Fibroblast of lung (primary cell): ENCODE measurements at regions not wholly inside any gene's neighbourhood (a gene's known extent, or its start where the extent isn't known, plus 50 kb on each side); places are given as distances from the start of the nearest gene placed in this dataset.

Experiments used
- DNase-seq, 2 donors: peaks; one replicate each; pipeline versions ENCODE4 v3.0.0 to v3.0.0-alpha.2; 2010; ENCODE audit warnings: low read depth in 2 of 2
- H2AFZ ChIP-seq: 2 replicates; pipeline ENCODE4 v1.5.1; 2012; ENCODE audit warnings: low read length, control low read depth, inconsistent platforms
- H3K27ac ChIP-seq: 2 replicates; pipeline ENCODE4 v1.5.1; 2011; ENCODE audit warnings: low read length, control low read depth; ENCODE audit not compliant: insufficient read depth
- H3K27me3 ChIP-seq: 2 replicates; pipeline ENCODE4 v1.5.1; 2011; ENCODE audit warnings: mild to moderate bottlenecking, low read length; ENCODE audit not compliant: control insufficient read depth, insufficient read depth
- H3K36me3 ChIP-seq: 2 replicates; pipeline ENCODE4 v1.5.1; 2011; ENCODE audit warnings: low read length; ENCODE audit not compliant: control insufficient read depth, insufficient read depth
- H3K4me1 ChIP-seq: 2 replicates; pipeline ENCODE4 v1.5.1; 2011; ENCODE audit warnings: low read length; ENCODE audit not compliant: control insufficient read depth, insufficient read depth; ENCODE audit errors: extremely low read depth
- H3K4me2 ChIP-seq: 2 replicates; pipeline ENCODE4 v1.5.1; 2011; ENCODE audit warnings: low read length, control low read depth; ENCODE audit not compliant: insufficient read depth; ENCODE audit errors: extremely low read depth
- H3K4me3 ChIP-seq, 4 experiments: fragments of 200-600 bp in 1 of 4; sonication (generic) in 1 of 4; replicated peaks in 1 of 4; 2 replicates each; pipeline ENCODE4 v1.5.1; 2011 to 2016; ENCODE audit warnings: low read length in 4 of 4, low read depth in 3 of 4, mild to moderate bottlenecking in 3 of 4, control low read depth in 2 of 4, inconsistent platforms in 1 of 4, mixed read lengths in 1 of 4; ENCODE audit not compliant: insufficient read depth in 1 of 4; ENCODE audit errors: control extremely low read depth in 1 of 4
- H3K79me2 ChIP-seq: 2 replicates; pipeline ENCODE4 v1.5.1; 2012; ENCODE audit warnings: mild to moderate bottlenecking, low read length, inconsistent platforms; ENCODE audit not compliant: control insufficient read depth, insufficient read depth
- H3K9ac ChIP-seq: 2 replicates; pipeline ENCODE4 v1.5.1; 2011; ENCODE audit warnings: mild to moderate bottlenecking, low read length, control low read depth; ENCODE audit not compliant: insufficient read depth
- H3K9me3 ChIP-seq: 2 replicates; pipeline ENCODE4 v1.5.1; 2012; ENCODE audit warnings: low read depth, low read length; ENCODE audit not compliant: control insufficient read depth, insufficient read depth
- H4K20me1 ChIP-seq: 2 replicates; pipeline ENCODE4 v1.5.1; 2011; ENCODE audit warnings: low read length; ENCODE audit not compliant: control insufficient read depth, insufficient read depth; ENCODE audit errors: extremely low read depth
- CTCF ChIP-seq, 2 donors: IDR thresholded peaks in 1 of 2; conservative IDR thresholded peaks in 1 of 2; 1 replicate in 1 of 2; 2 replicates in 1 of 2; pipeline ENCODE4 v1.5.1; 2011 to 2012; ENCODE audit warnings: low read length in 2 of 2, control low read depth in 1 of 2, inconsistent platforms in 1 of 2, low read depth in 1 of 2, mild to moderate bottlenecking in 1 of 2
- EZH2 ChIP-seq: IDR thresholded peaks from 2 replicates; pipeline ENCODE4 v1.5.1; 2012; ENCODE audit warnings: low read length, control low read depth, mild to moderate bottlenecking; ENCODE audit errors: missing control alignments

- H2AFZ ChIP-seq, result no peak overlapping the region
Measured at GRCh38 chr2:161076936-161077335, 83.3 kb upstream of the TANK start.

GRCh38 chr2:161077367-161078210 is 82.6 kb upstream of the TANK start:
- Histone ChIP-seq H3K4me1 (peaks cover 2% of the 10 kb centered on the region), H3K27me3 (no peaks in the 10 kb centered on the region), H3K79me2 (no peaks in the 10 kb centered on the region), H3K4me3 (no peak overlapping the region), H4K20me1 (no peaks in the 10 kb centered on the region), H3K27ac (no peak overlapping the region), H3K36me3 (no peaks in the 10 kb centered on the region), H2AFZ (no peak overlapping the region), H3K9me3 (no peaks in the 10 kb centered on the region), H3K9ac (no peak overlapping the region), H3K4me2 (no peak overlapping the region)
- TF ChIP-seq CTCF (conservative IDR thresholded peaks at IDR 0.05 in 1 of 2, IDR thresholded peaks at IDR 0.05 in 1 of 2; ENCODE audit: low read depth in 1 of 2, low read length in 2 of 2) (no peak), EZH2 (no peak)
- peak; percentile 65 to 76 for DNase-seq

More at GRCh38 chr2:161076936-161077335, 83.3 kb upstream of the TANK start:
- Histone ChIP-seq H3K4me2 (no peak overlapping the region), H3K9ac (no peak overlapping the region), H3K27me3 (no peaks in the 10 kb centered on the region), H3K4me3 (no peak overlapping the region), H3K27ac (no peak overlapping the region), H3K9me3 (no peaks in the 10 kb centered on the region), H3K36me3 (no peaks in the 10 kb centered on the region), H3K79me2 (no peaks in the 10 kb centered on the region), H4K20me1 (no peaks in the 10 kb centered on the region), H3K4me1 (peaks cover 2% of the 10 kb centered on the region)
- no peak for DNase-seq
- no peak for TF ChIP-seq CTCF (conservative IDR thresholded peaks at IDR 0.05 in 1 of 2, IDR thresholded peaks at IDR 0.05 in 1 of 2; ENCODE audit: low read depth in 1 of 2, low read length in 2 of 2)
- no peak for TF ChIP-seq EZH2

- no peak for DNase-seq
- TF ChIP-seq CTCF (conservative IDR thresholded peaks at IDR 0.05 in 1 of 2, IDR thresholded peaks at IDR 0.05 in 1 of 2; ENCODE audit: low read depth in 1 of 2, low read length in 2 of 2), result no peak
- no peak for TF ChIP-seq EZH2
- H3K4me2 ChIP-seq, result no peak overlapping the region
Measured at GRCh38 chr2:161078211-161078539, 82.1 kb upstream of the TANK start.

More at GRCh38 chr2:161078211-161078539, 82.1 kb upstream of the TANK start:
- H3K36me3 ChIP-seq, result no peaks in the 10 kb centered on the region
- no peaks in the 10 kb centered on the region for H3K27me3 ChIP-seq
- no peaks in the 10 kb centered on the region for H3K79me2 ChIP-seq
- no peaks in the 10 kb centered on the region for H3K9me3 ChIP-seq
- H3K4me3 ChIP-seq, result no peak overlapping the region
- no peaks in the 10 kb centered on the region for H4K20me1 ChIP-seq
- no peak overlapping the region for H3K9ac ChIP-seq
- no peak overlapping the region for H3K27ac ChIP-seq
- H2AFZ ChIP-seq, result no peak overlapping the region
- H3K4me1 ChIP-seq, result peaks cover 2% of the 10 kb centered on the region
